GM13977 (cell line): ENCODE measurements at regions not wholly inside any gene's neighbourhood (a gene's known extent, or its start where the extent isn't known, plus 50 kb on each side); places are given as distances from the start of the nearest gene placed in this dataset.

ENCODE experiments used
- DNase-seq: peaks from one replicate; pipeline ENCODE4 v3.0.0; 2012; ENCODE audit warnings: low spot score
- in situ Hi-C: fragments of 300-500 bp; cut with MboI; formaldehyde crosslinking; loops from one replicate; pipeline ENCODE4 v1.12.0; 2022; ENCODE audit warnings: low sequenced_read_pairs, low pct_unique_long_range_greater_than_20kb, mixed read lengths, inconsistent platforms; ENCODE audit not compliant: unreplicated experiment
- TF ChIP-seq, protein P1 (sequence below): IDR thresholded peaks from 2 replicates; pipeline ENCODE4 v1.5.1; 2012; ENCODE audit warnings: mild to moderate bottlenecking, control low read depth; ENCODE audit not compliant: insufficient read depth; ENCODE audit errors: extremely low read depth, missing control alignments

DNA sequence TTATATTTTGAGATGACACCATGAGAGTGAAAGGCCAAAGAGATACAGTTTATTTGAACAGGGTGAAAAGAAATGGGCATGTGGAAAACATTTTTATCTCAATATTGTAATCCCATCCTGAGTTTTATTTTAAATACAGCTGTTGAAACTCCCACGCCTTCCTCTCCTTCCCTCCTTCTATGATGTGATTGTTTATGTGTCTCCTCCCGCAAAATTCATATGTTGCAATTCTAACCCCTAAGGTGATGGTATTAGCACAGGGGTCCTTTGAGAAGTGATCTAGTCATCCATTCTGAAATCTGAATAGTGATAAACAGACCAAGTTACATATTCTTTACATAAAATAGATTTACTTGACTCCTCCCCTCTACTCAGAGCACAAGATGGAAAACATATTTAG is 1275.4 kb upstream of the C9orf72 start:
- TF ChIP-seq, protein P1, sequence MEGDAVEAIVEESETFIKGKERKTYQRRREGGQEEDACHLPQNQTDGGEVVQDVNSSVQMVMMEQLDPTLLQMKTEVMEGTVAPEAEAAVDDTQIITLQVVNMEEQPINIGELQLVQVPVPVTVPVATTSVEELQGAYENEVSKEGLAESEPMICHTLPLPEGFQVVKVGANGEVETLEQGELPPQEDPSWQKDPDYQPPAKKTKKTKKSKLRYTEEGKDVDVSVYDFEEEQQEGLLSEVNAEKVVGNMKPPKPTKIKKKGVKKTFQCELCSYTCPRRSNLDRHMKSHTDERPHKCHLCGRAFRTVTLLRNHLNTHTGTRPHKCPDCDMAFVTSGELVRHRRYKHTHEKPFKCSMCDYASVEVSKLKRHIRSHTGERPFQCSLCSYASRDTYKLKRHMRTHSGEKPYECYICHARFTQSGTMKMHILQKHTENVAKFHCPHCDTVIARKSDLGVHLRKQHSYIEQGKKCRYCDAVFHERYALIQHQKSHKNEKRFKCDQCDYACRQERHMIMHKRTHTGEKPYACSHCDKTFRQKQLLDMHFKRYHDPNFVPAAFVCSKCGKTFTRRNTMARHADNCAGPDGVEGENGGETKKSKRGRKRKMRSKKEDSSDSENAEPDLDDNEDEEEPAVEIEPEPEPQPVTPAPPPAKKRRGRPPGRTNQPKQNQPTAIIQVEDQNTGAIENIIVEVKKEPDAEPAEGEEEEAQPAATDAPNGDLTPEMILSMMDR = no peak
- in situ Hi-C loops = no loop called here
- DNase-seq = no peak

DNA sequence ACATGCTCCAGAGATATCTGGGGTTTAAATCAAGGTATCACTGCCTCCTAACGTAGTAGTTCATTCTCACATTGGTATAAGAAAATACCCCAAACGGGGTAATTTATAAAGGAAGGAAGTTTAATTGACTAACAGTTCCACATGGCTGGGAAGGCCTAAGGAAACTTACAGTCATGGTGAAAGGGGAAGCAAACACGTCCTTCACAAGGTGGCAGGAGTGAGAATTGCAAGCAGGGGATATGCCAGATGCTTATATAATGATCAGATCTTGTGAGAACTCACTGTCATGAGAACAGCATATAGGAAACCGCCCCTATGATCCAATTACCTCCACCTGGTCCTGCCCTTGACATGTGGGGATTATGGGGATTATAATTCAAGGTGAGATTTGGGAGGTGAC is 1280.2 kb upstream of the C9orf72 start:
- TF ChIP-seq, protein P1 = no peak
- no peak for DNase-seq
- in situ Hi-C loops = no loop called here

DNA sequence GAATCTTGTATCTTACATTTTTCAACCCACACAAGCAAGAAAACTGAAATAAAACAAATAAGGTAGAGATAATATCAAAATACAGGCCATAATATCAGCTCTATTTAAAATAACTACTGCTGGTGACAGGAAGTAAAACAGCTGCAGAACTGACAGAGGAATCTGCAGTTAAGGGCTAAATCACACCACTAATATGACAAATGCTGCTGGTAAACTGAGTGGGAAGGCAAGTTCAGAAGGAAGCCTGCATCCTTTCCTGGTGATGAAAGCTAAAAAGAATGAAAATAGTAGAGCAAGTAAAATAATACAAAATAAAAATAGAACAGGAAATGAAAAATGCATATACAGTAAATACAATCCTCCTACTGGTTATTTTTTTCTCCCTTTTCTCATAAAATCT is 1293.7 kb upstream of the C9orf72 start:
- in situ Hi-C loops = no loop called here

DNA sequence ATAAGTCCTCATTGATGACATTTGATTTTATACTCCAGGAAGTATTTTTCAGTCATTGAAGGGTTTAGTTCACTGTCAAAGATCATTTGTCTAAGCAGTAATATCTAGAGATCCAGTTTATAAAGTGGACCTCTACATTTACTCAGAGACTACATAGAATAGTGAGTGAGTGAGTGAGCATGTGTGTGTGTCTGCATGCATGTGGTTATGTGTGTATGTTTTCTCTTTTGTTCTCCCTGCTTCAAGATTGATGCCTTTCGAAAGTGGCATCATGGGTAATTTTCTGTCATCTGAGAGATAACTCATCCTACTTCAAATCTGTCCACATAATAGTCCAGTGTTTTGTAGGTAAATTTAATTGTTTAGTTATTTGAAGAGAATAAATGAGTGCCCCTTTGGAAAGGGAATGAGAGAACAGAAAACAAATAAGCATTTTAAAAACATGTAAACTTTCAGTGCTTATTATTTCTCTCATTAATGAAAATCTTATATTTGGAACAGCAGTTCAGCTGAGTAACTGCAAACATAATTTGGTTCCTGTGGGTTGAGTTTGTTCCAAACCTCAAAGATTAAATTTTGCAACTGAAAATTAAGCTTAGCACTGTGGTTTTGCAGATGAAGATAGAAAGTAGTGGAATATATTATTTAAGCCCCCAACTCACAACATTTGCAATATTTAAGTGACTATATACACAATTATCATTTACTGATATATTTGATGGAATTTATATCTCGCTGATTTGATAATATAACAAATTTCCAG is 1295.1 kb upstream of the C9orf72 start:
- DNase-seq = no peak
- in situ Hi-C loops = no loop called here
- TF ChIP-seq, protein P1 = no peak

More for the DNA sequence above, 1293.7 kb upstream of the C9orf72 start:
- no peak for DNase-seq
- TF ChIP-seq, protein P1 = no peak

DNA sequence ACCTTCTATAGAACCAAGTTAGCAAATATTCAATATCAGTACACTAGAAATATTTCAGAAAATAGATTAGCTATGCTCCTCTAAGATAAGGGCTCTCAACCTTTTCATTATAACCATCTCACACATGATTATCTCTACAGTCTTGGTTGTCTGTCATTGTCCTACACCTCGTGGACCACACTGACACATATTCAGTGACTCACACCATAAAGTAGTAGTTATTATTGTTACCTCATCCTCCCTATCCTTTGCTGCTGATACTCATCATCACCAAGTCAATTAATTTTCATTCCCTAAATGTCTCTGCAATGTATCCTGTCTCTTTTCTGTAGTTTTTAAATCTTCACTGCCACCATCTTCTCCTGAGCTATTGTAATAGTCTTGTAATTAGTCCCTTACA is 1309.2 kb upstream of the C9orf72 start:
- in situ Hi-C loops = no loop called here
- DNase-seq = no peak
- TF ChIP-seq, protein P1 = no peak

DNA sequence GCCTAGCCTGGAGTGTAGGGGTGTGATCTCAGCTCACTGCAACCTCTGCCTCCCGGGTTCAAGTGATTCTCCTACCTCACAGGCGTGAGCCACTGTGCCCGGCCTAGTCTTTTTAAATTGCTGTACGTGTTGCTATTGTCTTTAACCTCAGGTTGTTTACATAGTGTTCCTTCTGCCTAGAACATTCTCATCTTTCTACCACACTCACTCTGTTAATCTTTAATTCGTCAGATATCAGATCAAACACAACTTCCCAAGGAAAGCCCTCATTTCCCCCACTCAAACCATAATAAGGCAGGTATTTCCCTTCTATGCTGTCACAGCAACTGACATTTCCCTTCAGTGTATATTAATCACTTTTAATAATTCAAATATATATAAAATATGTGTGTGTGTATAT is 1310.0 kb upstream of the C9orf72 start:
- TF ChIP-seq, protein P1 = no peak
- in situ Hi-C loops = no loop called here
- no peak for DNase-seq
